ENCODE measurements at regions not wholly inside any gene's neighbourhood (a gene's known extent, or its start where the extent isn't known, plus 50 kb on each side); places are given as distances from the start of the nearest gene placed in this dataset.

DNA sequence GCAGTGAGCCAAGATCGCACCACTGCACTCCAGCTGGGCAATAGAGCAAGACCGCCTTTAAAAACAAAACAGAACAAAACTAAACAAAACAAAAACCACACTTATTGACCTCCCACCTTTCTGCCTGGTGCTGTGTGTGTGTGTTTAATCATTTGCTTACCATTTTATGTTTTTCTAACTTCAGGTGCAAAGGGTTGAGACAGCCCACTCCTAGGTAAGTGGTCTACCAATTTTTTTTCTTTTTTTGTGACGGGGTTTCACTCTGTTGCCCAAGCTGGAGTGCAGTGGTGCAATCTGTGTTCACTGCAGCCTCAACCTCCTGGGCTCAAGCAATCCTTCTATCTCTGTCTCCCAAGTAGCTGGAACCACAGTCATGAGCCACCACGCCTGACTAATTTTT, 65.8 kb downstream of the SALL1 start:
- no peak overlapping the region for H3K4me3 Mint-ChIP-seq
- intact Hi-C loops (cut with micrococcal nuclease), result no loop called here
- no peaks in the 10 kb centered on the region for H3K4me1 Mint-ChIP-seq (ENCODE audit: low read depth)
- H3K9me3 Mint-ChIP-seq, result peaks cover 9% of the 10 kb centered on the region
- no peaks in the 10 kb centered on the region for H3K36me3 Mint-ChIP-seq (ENCODE audit: low read depth)
- no peaks in the 10 kb centered on the region for H3K27me3 Mint-ChIP-seq
- no peak overlapping the region for H3K27ac Mint-ChIP-seq

DNA sequence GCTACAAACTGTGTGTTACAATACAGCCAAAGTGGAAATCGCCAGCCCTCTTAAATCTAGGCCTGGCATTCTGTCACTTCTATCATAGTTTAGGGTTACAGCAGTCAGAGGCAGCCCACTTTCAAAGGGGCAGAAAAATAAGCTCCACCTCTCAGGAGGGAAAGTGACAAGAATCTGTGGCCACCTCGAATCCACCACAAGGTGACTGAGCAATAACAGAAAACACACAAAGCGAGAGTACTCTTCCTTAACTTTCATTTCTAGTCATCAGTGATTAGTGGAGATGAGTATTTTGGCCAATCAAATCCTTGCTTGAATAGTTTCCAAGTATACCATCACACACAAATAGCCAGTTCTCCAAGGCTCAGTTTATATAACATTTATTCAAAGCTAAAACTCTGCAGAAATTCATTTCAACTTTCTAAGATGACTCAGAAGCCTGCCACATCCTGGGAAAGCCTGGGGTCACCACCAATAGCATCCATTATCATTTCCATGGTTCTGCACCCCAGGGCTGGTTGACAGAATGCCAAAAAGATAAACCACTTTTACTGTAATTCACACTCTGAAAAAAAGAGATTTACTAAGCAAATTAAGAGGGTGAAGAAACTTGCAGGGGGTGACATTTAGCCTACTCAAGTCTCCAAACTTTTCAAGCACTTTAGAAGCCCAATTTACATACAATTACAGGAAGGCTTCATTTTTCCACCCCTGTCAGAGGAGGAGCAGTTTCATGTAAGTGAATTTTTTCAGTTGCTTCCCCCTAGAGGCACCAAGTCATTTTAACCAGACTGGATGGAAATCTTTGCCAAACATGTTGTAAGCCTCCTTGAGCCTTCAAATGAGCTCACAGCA, 66.8 kb downstream of the SALL1 start:
- peaks cover 9% of the 10 kb centered on the region for H3K9me3 Mint-ChIP-seq
- no peaks in the 10 kb centered on the region for H3K36me3 Mint-ChIP-seq (ENCODE audit: low read depth)
- H3K27ac Mint-ChIP-seq, result no peak overlapping the region
- intact Hi-C loops (cut with micrococcal nuclease), result no loop called here
- no peak overlapping the region for H3K4me3 Mint-ChIP-seq
- H3K27me3 Mint-ChIP-seq, result no peaks in the 10 kb centered on the region
- H3K4me1 Mint-ChIP-seq (ENCODE audit: low read depth), result no peaks in the 10 kb centered on the region

DNA sequence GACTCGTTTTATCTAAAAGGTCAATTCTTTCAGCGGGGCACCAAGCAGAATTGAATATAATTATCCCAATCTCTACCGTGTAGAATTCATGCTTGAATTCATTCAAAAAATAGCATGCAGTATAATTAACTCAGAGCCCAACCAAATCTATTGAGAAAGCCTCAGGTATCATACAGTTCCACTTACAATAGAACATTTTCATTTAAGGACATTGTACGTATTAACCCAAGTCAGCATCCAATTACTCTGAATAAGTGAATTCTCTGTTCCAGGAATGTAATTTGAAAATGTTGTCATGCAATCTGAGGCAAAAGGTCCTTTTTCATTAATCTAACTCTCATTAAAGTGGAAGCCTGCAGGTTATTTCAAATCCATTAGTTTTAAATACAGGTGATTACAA, 78.5 kb downstream of the SALL1 start:
- Mint-ChIP-seq H3K9me3 (no peaks in the 10 kb centered on the region), H3K27ac (no peak overlapping the region), H3K36me3 (ENCODE audit: low read depth) (no peaks in the 10 kb centered on the region), H3K4me1 (ENCODE audit: low read depth) (no peaks in the 10 kb centered on the region), H3K27me3 (peaks cover 4% of the 10 kb centered on the region), H3K4me3 (no peak overlapping the region)
- intact Hi-C loops (cut with micrococcal nuclease), result no loop called here

DNA sequence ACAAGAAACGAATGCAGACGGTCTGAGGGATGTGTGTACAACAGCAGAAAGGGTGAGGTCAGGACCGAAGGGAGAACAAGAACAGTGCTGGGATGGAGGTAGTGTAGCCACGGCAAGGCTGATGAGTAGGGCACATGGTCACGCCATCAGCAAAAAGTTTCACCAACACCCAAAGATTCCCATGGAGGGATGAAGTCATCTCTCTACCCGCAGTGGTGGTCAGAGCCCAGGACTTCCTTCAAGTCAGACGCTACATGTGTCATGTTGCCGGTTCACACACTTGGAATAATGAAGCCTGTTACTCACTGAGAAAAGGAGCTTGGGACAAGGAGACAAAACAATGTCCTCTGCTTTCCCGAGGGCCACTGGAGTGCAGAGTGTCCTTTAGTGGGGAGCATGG, 79.7 kb downstream of the SALL1 start:
- Mint-ChIP-seq H3K9me3 (no peaks in the 10 kb centered on the region), H3K36me3 (ENCODE audit: low read depth) (no peaks in the 10 kb centered on the region), H3K27ac (no peak overlapping the region), H3K27me3 (peaks cover 4% of the 10 kb centered on the region), H3K4me1 (ENCODE audit: low read depth) (no peaks in the 10 kb centered on the region), H3K4me3 (no peak overlapping the region)
- intact Hi-C loops (cut with micrococcal nuclease), result no loop called here

GRCh38 chr16:51067352-51067751, 83.7 kb downstream of the SALL1 start:
- Mint-ChIP-seq H3K36me3 (ENCODE audit: low read depth) (no peaks in the 10 kb centered on the region), H3K27me3 (peaks cover 8% of the 10 kb centered on the region), H3K4me3 (no peak overlapping the region), H3K27ac (no peak overlapping the region), H3K4me1 (ENCODE audit: low read depth) (no peaks in the 10 kb centered on the region), H3K9me3 (no peaks in the 10 kb centered on the region)
- intact Hi-C loops (cut with micrococcal nuclease), result no loop called here

DNA sequence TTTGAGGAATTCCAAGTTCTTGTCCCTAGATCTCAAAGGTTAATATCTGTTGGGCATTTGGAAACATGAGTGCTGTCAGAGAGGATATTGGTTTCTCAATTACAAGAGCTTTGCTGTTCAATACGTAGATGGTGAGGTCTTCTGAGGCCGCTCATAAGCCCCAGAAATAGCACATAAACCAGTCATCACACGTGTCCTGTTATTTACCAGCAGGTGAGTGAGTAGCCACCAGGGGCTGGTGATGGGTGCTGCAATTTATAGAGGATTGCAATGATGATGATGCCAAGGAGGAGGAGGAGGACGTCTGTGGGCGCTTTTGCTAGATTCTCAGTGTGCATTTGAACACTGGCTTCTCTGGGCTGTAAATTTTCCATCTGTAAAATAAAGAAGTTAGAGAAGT, 89.0 kb downstream of the SALL1 start:
- Mint-ChIP-seq H3K4me1 (ENCODE audit: low read depth) (no peaks in the 10 kb centered on the region), H3K4me3 (no peak overlapping the region), H3K36me3 (ENCODE audit: low read depth) (no peaks in the 10 kb centered on the region), H3K27ac (no peak overlapping the region), H3K9me3 (no peaks in the 10 kb centered on the region), H3K27me3 (peaks cover 9% of the 10 kb centered on the region)
- intact Hi-C loops (cut with micrococcal nuclease), result no loop called here

- no peak overlapping the region for H3K27ac Mint-ChIP-seq
- H3K4me3 Mint-ChIP-seq, result no peak overlapping the region
- intact Hi-C loops (cut with micrococcal nuclease), result no loop called here
- H3K27me3 Mint-ChIP-seq, result peaks cover 9% of the 10 kb centered on the region
- no peaks in the 10 kb centered on the region for H3K4me1 Mint-ChIP-seq (ENCODE audit: low read depth)
- H3K9me3 Mint-ChIP-seq, result no peaks in the 10 kb centered on the region
- no peaks in the 10 kb centered on the region for H3K36me3 Mint-ChIP-seq (ENCODE audit: low read depth)
These were observed 89.7 kb downstream of the SALL1 start for GRCh38 chr16:51061328-51061727.

GRCh38 chr16:51057969-51058337, 93.1 kb downstream of the SALL1 start:
- H3K27ac Mint-ChIP-seq, result no peak overlapping the region
- H3K4me1 Mint-ChIP-seq (ENCODE audit: low read depth), result peaks cover 6% of the 10 kb centered on the region
- H3K4me3 Mint-ChIP-seq, result no peak overlapping the region
- H3K36me3 Mint-ChIP-seq (ENCODE audit: low read depth), result no peaks in the 10 kb centered on the region
- peaks cover 8% of the 10 kb centered on the region for H3K27me3 Mint-ChIP-seq
- intact Hi-C loops (cut with micrococcal nuclease), result no loop called here
- no peaks in the 10 kb centered on the region for H3K9me3 Mint-ChIP-seq

- Mint-ChIP-seq H3K4me1 (ENCODE audit: low read depth) (peaks cover 6% of the 10 kb centered on the region), H3K4me3 (no peak overlapping the region), H3K27ac (no peak overlapping the region), H3K27me3 (peaks cover 5% of the 10 kb centered on the region), H3K9me3 (no peaks in the 10 kb centered on the region), H3K36me3 (ENCODE audit: low read depth) (no peaks in the 10 kb centered on the region)
- intact Hi-C loops (cut with micrococcal nuclease), result no loop called here
These were observed 93.8 kb downstream of the SALL1 start for GRCh38 chr16:51057102-51057793.

- no peak overlapping the region for H3K27ac Mint-ChIP-seq
- H3K9me3 Mint-ChIP-seq, result no peaks in the 10 kb centered on the region
- peaks cover 5% of the 10 kb centered on the region for H3K27me3 Mint-ChIP-seq
- H3K36me3 Mint-ChIP-seq (ENCODE audit: low read depth), result no peaks in the 10 kb centered on the region
- no peak overlapping the region for H3K4me3 Mint-ChIP-seq
- H3K4me1 Mint-ChIP-seq (ENCODE audit: low read depth), result peaks cover 6% of the 10 kb centered on the region
- intact Hi-C loops (cut with micrococcal nuclease), result no loop called here
These were observed 94.7 kb downstream of the SALL1 start for GRCh38 chr16:51056331-51056730.

DNA sequence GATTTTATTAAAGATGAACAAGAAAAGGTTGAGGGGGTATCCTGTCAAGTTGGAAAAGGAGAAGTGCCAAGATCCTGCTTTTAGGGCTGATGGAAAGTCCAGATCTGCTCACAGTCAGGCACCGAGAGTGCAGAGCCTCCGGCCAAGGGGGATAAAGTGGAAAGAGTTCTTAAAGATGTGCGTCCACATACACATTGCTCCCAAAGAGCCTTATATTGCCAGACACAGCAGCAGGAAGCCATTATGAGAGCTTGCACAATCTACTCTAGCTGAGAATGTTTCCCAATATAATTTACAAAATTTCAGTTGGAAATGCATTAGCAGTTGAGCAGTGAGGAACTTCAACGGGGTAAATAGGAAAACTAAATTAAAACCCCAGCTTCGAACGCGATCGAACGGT, 95.6 kb downstream of the SALL1 start:
- Mint-ChIP-seq H3K27ac (no peak overlapping the region), H3K36me3 (ENCODE audit: low read depth) (no peaks in the 10 kb centered on the region), H3K4me1 (ENCODE audit: low read depth) (peaks cover 6% of the 10 kb centered on the region), H3K9me3 (no peaks in the 10 kb centered on the region), H3K4me3 (no peak overlapping the region), H3K27me3 (peaks cover 4% of the 10 kb centered on the region)
- intact Hi-C loops (cut with micrococcal nuclease), result no loop called here

- intact Hi-C loops (cut with micrococcal nuclease), result no loop called here
- Mint-ChIP-seq H3K27me3 (no peaks in the 10 kb centered on the region), H3K27ac (no peak overlapping the region), H3K4me3 (no peak overlapping the region), H3K9me3 (no peaks in the 10 kb centered on the region), H3K36me3 (ENCODE audit: low read depth) (no peaks in the 10 kb centered on the region), H3K4me1 (ENCODE audit: low read depth) (peaks cover 6% of the 10 kb centered on the region)
These were observed 97.3 kb downstream of the SALL1 start for GRCh38 chr16:51053775-51054174.

GRCh38 chr16:51051671-51052070, 99.4 kb downstream of the SALL1 start:
- H3K27ac Mint-ChIP-seq, result no peak overlapping the region
- H3K9me3 Mint-ChIP-seq, result no peaks in the 10 kb centered on the region
- H3K4me3 Mint-ChIP-seq, result no peak overlapping the region
- peaks cover 6% of the 10 kb centered on the region for H3K4me1 Mint-ChIP-seq (ENCODE audit: low read depth)
- H3K36me3 Mint-ChIP-seq (ENCODE audit: low read depth), result no peaks in the 10 kb centered on the region
- intact Hi-C loops (cut with micrococcal nuclease), result no loop called here
- H3K27me3 Mint-ChIP-seq, result no peaks in the 10 kb centered on the region

- no peaks in the 10 kb centered on the region for H3K27me3 Mint-ChIP-seq
- H3K4me3 Mint-ChIP-seq, result no peak overlapping the region
- intact Hi-C loops (cut with micrococcal nuclease), result no loop called here
- peaks cover 6% of the 10 kb centered on the region for H3K4me1 Mint-ChIP-seq (ENCODE audit: low read depth)
- no peaks in the 10 kb centered on the region for H3K36me3 Mint-ChIP-seq (ENCODE audit: low read depth)
- H3K9me3 Mint-ChIP-seq, result no peaks in the 10 kb centered on the region
- H3K27ac Mint-ChIP-seq, result no peak overlapping the region
These were observed 100.7 kb downstream of the SALL1 start for GRCh38 chr16:51050377-51050706.
